Gastroesophageal sphincter (tissue), 3 donors: ENCODE measurements at regions not wholly inside any gene's neighbourhood (a gene's known extent, or its start where the extent isn't known, plus 50 kb on each side); places are given as distances from the start of the nearest gene placed in this dataset.

Experiments used
- CTCF ChIP-seq, 4 experiments: fragments of 200-600 bp in 2 of 4; fragments of 450-650 bp in 2 of 4; sonication (generic) in 1 of 4; IDR thresholded peaks; one replicate each; pipeline ENCODE4 v1.5.1; 2017 to 2019; ENCODE audit warnings: antibody characterized with exemption in 4 of 4, mild to moderate bottlenecking in 2 of 4, moderate library complexity in 2 of 4
- POLR2A ChIP-seq, 2 donors: fragments of 450-650 bp; IDR thresholded peaks; one replicate each; pipeline ENCODE4 v1.6.1; 2017; ENCODE audit warnings: antibody characterized with exemption in 2 of 2, mild to moderate bottlenecking in 2 of 2, moderate library complexity in 1 of 2

GRCh38 chr1:227424159-227424680, 105.9 kb upstream of the CDC42BPA start:
- TF ChIP-seq CTCF (IDR thresholded peaks at IDR 0.05) (no peak), POLR2A (IDR thresholded peaks at IDR 0.05) (no peak)
